Stimulated activated memory B cell treated with anti-CD40 and anti-IgM and Interleukin-4, amounts not matched to agents 10 μg/mL and 1 μg/mL and 100 μg/mL, for 72 hours (primary cell): ENCODE measurements at regions not wholly inside any gene's neighbourhood (a gene's known extent, or its start where the extent isn't known, plus 50 kb on each side); places are given as distances from the start of the nearest gene placed in this dataset.
"Not testable (repeated sequence)": the region's sequence is repeated elsewhere in the genome, so short reads cannot be mapped to it uniquely, and the experiment has no call there.

Experiments used
- ATAC-seq: fragments of 150-1000 bp; cut with Tn5 transposase; 2 replicates; pipeline ENCODE4 v1.10.0; 2021
- H3K27ac Mint-ChIP-seq: one replicate; pipeline ENCODE4 v1.8.0; 2022; ENCODE audit warnings: mild to moderate bottlenecking, mixed read lengths
- H3K27me3 Mint-ChIP-seq: one replicate; pipeline ENCODE4 v1.8.0; 2022; ENCODE audit warnings: mixed read lengths
- H3K36me3 Mint-ChIP-seq: one replicate; pipeline ENCODE4 v1.8.0; 2022; ENCODE audit warnings: mixed read lengths
- H3K4me1 Mint-ChIP-seq: one replicate; pipeline ENCODE4 v1.8.0; 2022; ENCODE audit warnings: mixed read lengths
- H3K4me3 Mint-ChIP-seq: one replicate; pipeline ENCODE4 v1.8.0; 2022; ENCODE audit warnings: mild to moderate bottlenecking, moderate library complexity, mixed read lengths
- H3K9me3 Mint-ChIP-seq: one replicate; pipeline ENCODE4 v1.8.0; 2022; ENCODE audit warnings: mixed read lengths

DNA sequence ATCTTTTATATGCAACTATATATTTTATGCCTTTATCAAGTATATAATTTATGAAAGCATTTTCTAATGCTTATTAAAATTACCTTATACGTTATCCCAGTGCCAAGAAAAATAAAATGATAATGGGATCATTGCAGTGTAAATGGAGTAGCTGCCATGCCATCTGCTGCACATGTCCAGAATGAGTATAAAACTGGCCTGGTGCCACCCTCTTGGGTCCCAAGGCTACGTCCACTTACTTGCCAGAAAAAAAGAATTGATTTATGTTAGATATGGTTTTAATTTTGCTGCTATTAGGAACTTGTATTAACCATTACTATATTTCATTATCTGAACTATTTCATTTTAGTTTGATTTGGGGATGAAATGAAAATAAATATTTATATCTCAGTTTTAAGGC lies 1127.1 kb upstream of the CNTN5 start:
- H3K36me3 Mint-ChIP-seq = no peaks in the 10 kb centered on the region
- H3K4me3 Mint-ChIP-seq = no peak overlapping the region
- no peaks in the 10 kb centered on the region for H3K4me1 Mint-ChIP-seq
- no peak overlapping the region for H3K27ac Mint-ChIP-seq
- no peak for ATAC-seq
- no peaks in the 10 kb centered on the region for H3K9me3 Mint-ChIP-seq
- H3K27me3 Mint-ChIP-seq = no peaks in the 10 kb centered on the region

GRCh38 chr11:97894978-97895377 lies 1125.8 kb upstream of the CNTN5 start:
- no peaks in the 10 kb centered on the region for H3K36me3 Mint-ChIP-seq
- no peak overlapping the region for H3K27ac Mint-ChIP-seq
- no peak for ATAC-seq
- no peaks in the 10 kb centered on the region for H3K9me3 Mint-ChIP-seq
- no peak overlapping the region for H3K4me3 Mint-ChIP-seq
- no peaks in the 10 kb centered on the region for H3K27me3 Mint-ChIP-seq
- H3K4me1 Mint-ChIP-seq = no peaks in the 10 kb centered on the region

- Mint-ChIP-seq H3K9me3 (no peaks in the 10 kb centered on the region), H3K27me3 (no peaks in the 10 kb centered on the region), H3K36me3 (no peaks in the 10 kb centered on the region), H3K27ac (no peak overlapping the region), H3K4me1 (no peaks in the 10 kb centered on the region), H3K4me3 (no peak overlapping the region)
- ATAC-seq = no peak
Measured at GRCh38 chr11:97895572-97895971, 1125.2 kb upstream of the CNTN5 start.

DNA sequence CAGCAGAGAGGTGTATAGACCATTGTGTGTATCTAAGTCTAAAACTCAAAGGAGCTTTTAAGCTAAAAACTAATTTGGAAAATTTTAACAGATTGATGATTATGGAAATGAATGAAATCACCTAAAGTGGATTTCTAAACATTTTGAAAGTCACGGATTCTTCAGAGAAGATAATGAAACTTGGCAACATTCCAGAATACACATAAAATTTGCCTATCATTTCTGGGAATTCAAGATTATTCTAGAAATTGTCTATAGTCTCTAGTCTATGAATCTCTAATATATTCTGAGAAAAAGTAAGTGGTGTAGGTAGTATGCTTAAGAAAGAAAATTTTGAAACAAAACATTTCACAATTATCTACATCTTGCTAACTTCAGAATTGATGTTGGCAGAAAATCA lies 1117.9 kb upstream of the CNTN5 start:
- Mint-ChIP-seq H3K4me1 (no peaks in the 10 kb centered on the region), H3K27ac (no peak overlapping the region), H3K27me3 (no peaks in the 10 kb centered on the region), H3K9me3 (no peaks in the 10 kb centered on the region), H3K36me3 (no peaks in the 10 kb centered on the region), H3K4me3 (no peak overlapping the region)
- no peak for ATAC-seq

- ATAC-seq = no peak
- no peak overlapping the region for H3K27ac Mint-ChIP-seq
- H3K36me3 Mint-ChIP-seq = no peaks in the 10 kb centered on the region
- H3K9me3 Mint-ChIP-seq = peaks cover 3% of the 10 kb centered on the region
- no peaks in the 10 kb centered on the region for H3K4me1 Mint-ChIP-seq
- H3K27me3 Mint-ChIP-seq = no peaks in the 10 kb centered on the region
- H3K4me3 Mint-ChIP-seq = no peak overlapping the region
Measured at GRCh38 chr11:97905101-97905500, 1115.6 kb upstream of the CNTN5 start.

DNA sequence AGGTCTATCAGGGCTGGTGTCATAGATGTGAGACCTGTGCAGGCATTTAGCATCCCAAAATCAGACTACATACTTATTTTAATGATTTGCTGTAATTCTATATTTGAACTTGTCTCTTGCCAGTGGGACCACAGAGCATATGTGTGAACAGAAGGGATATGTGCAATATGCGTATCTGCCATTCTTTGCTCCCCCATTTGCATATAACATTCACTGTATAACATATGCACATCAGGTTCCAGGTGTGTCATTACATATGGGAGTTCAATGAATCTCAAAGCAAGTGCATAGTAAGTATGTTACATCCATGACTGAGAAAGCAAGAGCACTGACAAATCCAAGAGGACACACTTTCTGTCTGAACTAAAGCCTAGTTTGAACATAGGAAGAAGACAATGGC lies 1115.1 kb upstream of the CNTN5 start:
- Mint-ChIP-seq H3K4me1 (no peaks in the 10 kb centered on the region), H3K36me3 (no peaks in the 10 kb centered on the region), H3K27me3 (no peaks in the 10 kb centered on the region), H3K27ac (no peak overlapping the region), H3K4me3 (no peak overlapping the region), H3K9me3 (peaks cover 3% of the 10 kb centered on the region)
- no peak for ATAC-seq

GRCh38 chr11:97908354-97908753 lies 1112.4 kb upstream of the CNTN5 start:
- ATAC-seq = no peak
- Mint-ChIP-seq H3K27me3 (no peaks in the 10 kb centered on the region), H3K36me3 (no peaks in the 10 kb centered on the region), H3K4me3 (no peak overlapping the region), H3K27ac (no peak overlapping the region), H3K9me3 (peaks cover 3% of the 10 kb centered on the region), H3K4me1 (no peaks in the 10 kb centered on the region)

- Mint-ChIP-seq H3K9me3 (peaks cover 3% of the 10 kb centered on the region), H3K4me3 (no peak overlapping the region), H3K27ac (no peak overlapping the region), H3K4me1 (no peaks in the 10 kb centered on the region), H3K27me3 (no peaks in the 10 kb centered on the region), H3K36me3 (no peaks in the 10 kb centered on the region)
- ATAC-seq = no peak
Measured at GRCh38 chr11:97909614-97910399, 1110.9 kb upstream of the CNTN5 start.

GRCh38 chr11:97912629-97913028 lies 1108.1 kb upstream of the CNTN5 start:
- Mint-ChIP-seq H3K4me1 (no peaks in the 10 kb centered on the region), H3K4me3 (no peak overlapping the region), H3K27me3 (no peaks in the 10 kb centered on the region), H3K27ac (no peak overlapping the region), H3K9me3 (peaks cover 3% of the 10 kb centered on the region), H3K36me3 (no peaks in the 10 kb centered on the region)
- no peak for ATAC-seq

DNA sequence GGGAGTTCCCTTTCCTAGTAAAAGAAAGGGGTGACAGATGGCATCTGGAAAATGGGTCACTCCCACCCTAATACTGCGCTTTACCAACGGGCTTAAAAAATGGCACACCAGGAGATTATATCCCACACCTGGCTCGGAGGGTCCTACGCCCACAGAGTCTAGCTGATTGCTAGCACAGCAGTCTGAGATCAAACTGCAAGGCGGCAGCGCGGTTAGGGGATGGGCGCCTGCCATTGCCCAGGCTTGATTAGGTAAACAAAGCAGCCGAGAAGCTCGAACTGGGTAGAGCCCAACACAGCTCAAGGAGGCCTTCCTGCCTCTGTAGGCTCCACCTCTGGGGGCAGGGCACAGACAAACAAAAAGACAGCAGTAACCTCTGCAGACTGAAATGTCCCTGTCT lies 1097.8 kb upstream of the CNTN5 start:
- not testable (repeated sequence) for ATAC-seq, H3K9me3 Mint-ChIP-seq, H3K27me3 Mint-ChIP-seq, H3K27ac Mint-ChIP-seq, H3K4me3 Mint-ChIP-seq, H3K36me3 Mint-ChIP-seq, H3K4me1 Mint-ChIP-seq

- H3K27ac Mint-ChIP-seq = no peak overlapping the region
Measured at GRCh38 chr11:97934572-97935208, 1086.1 kb upstream of the CNTN5 start.

DNA sequence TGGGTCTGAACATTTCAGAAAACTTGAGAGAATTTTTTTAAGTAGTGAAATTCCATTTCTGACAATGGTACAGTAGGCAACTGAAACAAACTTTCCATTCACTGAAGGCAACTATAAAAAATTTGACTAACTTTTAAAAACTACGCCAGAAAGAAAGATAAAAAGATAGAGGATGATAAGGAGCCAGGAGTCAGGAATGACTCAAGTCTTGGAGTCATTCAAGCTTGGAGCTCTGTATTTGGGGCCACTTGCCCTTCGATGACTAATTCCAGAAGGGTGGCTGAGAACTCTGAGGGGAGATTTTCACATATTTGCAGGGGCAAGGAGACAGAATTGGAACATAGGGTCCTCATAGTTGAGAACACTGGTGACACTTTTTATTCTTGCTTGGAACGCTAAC lies 1083.2 kb upstream of the CNTN5 start:
- no peaks in the 10 kb centered on the region for H3K4me1 Mint-ChIP-seq
- H3K27ac Mint-ChIP-seq = no peak overlapping the region

More at GRCh38 chr11:97934572-97935208, 1086.1 kb upstream of the CNTN5 start:
- H3K27me3 Mint-ChIP-seq = no peaks in the 10 kb centered on the region
- no peak for ATAC-seq
- no peaks in the 10 kb centered on the region for H3K9me3 Mint-ChIP-seq
- H3K4me1 Mint-ChIP-seq = no peaks in the 10 kb centered on the region
- H3K4me3 Mint-ChIP-seq = no peak overlapping the region
- H3K36me3 Mint-ChIP-seq = no peaks in the 10 kb centered on the region

GRCh38 chr11:97938789-97939188 lies 1082.0 kb upstream of the CNTN5 start:
- Mint-ChIP-seq H3K4me1 (no peaks in the 10 kb centered on the region), H3K36me3 (no peaks in the 10 kb centered on the region), H3K4me3 (no peak overlapping the region), H3K9me3 (peaks cover 6% of the 10 kb centered on the region), H3K27ac (no peak overlapping the region), H3K27me3 (no peaks in the 10 kb centered on the region)
- ATAC-seq = no peak

More for the DNA sequence above, 1083.2 kb upstream of the CNTN5 start:
- no peak for ATAC-seq
- no peak overlapping the region for H3K4me3 Mint-ChIP-seq
- H3K27me3 Mint-ChIP-seq = no peaks in the 10 kb centered on the region
- H3K9me3 Mint-ChIP-seq = peaks cover 3% of the 10 kb centered on the region
- H3K36me3 Mint-ChIP-seq = no peaks in the 10 kb centered on the region

DNA sequence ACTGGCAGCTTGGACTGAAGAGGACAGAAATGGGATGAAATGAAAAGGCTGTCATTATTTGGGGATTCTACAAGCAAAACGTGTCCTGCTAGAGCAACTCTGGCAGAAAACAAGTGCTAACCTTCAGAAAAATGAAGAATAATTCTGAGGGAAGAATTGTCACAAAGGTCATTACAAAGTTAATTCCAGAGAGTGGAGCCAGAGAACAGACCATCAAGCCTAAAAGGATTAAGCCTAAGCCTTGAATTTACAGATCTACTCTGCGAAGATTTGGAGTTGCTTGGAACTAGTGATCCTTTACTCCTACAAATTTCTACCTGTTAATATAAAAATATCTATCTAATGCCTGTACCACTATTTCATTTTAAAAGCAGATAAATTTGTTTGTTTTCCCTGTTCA lies 1077.3 kb upstream of the CNTN5 start:
- H3K4me1 Mint-ChIP-seq = no peaks in the 10 kb centered on the region
- no peaks in the 10 kb centered on the region for H3K36me3 Mint-ChIP-seq
- H3K27ac Mint-ChIP-seq = no peak overlapping the region
- no peak for ATAC-seq
- H3K4me3 Mint-ChIP-seq = no peak overlapping the region
- peaks cover 6% of the 10 kb centered on the region for H3K9me3 Mint-ChIP-seq
- no peaks in the 10 kb centered on the region for H3K27me3 Mint-ChIP-seq

GRCh38 chr11:97948793-97949192 lies 1072.0 kb upstream of the CNTN5 start:
- H3K27ac Mint-ChIP-seq = no peak overlapping the region
- peaks cover 6% of the 10 kb centered on the region for H3K9me3 Mint-ChIP-seq
- H3K4me1 Mint-ChIP-seq = no peaks in the 10 kb centered on the region
- no peaks in the 10 kb centered on the region for H3K27me3 Mint-ChIP-seq
- ATAC-seq = no peak
- H3K4me3 Mint-ChIP-seq = no peak overlapping the region
- H3K36me3 Mint-ChIP-seq = no peaks in the 10 kb centered on the region

- Mint-ChIP-seq H3K27ac (no peak overlapping the region), H3K4me3 (no peak overlapping the region), H3K9me3 (peaks cover 7% of the 10 kb centered on the region), H3K4me1 (no peaks in the 10 kb centered on the region), H3K27me3 (no peaks in the 10 kb centered on the region), H3K36me3 (no peaks in the 10 kb centered on the region)
- no peak for ATAC-seq
Measured at GRCh38 chr11:97955595-97955994, 1065.2 kb upstream of the CNTN5 start.
